COLO668 (cell line): ENCODE measurements at regions not wholly inside any gene's neighbourhood (a gene's known extent, or its start where the extent isn't known, plus 50 kb on each side); places are given as distances from the start of the nearest gene placed in this dataset.

Source experiments
- DNase-seq: peaks from one replicate; lab custom pipeline; 2025; ENCODE audit not compliant: unreplicated experiment; lab: John Stamatoyannopoulos, UW

GRCh38 chr19:5218255-5218855 is 122.3 kb downstream of the PTPRS start:
- no peak for DNase-seq

GRCh38 chr19:5217171-5217570 is 123.4 kb downstream of the PTPRS start:
- no peak for DNase-seq

GRCh38 chr19:5216141-5216847 is 124.3 kb downstream of the PTPRS start:
- DNase-seq: no peak

- no peak for DNase-seq
Measured at GRCh38 chr19:5215431-5215830, 125.2 kb downstream of the PTPRS start.

- DNase-seq: no peak
Measured at GRCh38 chr19:5214902-5215301, 125.7 kb downstream of the PTPRS start.

GRCh38 chr19:5214371-5214770 is 126.2 kb downstream of the PTPRS start:
- DNase-seq: no peak

GRCh38 chr19:5213667-5214066 is 126.9 kb downstream of the PTPRS start:
- no peak for DNase-seq

GRCh38 chr19:5212101-5212500 is 128.5 kb downstream of the PTPRS start:
- DNase-seq: no peak

- DNase-seq: no peak
Measured at GRCh38 chr19:5211217-5211822, 129.3 kb downstream of the PTPRS start.

- no peak for DNase-seq
Measured at GRCh38 chr19:5210556-5210955, 130.1 kb downstream of the PTPRS start.

GRCh38 chr19:5207806-5208205 is 132.8 kb downstream of the PTPRS start:
- DNase-seq: no peak

GRCh38 chr19:5206751-5207075 is 133.9 kb downstream of the PTPRS start:
- DNase-seq: no peak

- DNase-seq: no peak
Measured at GRCh38 chr19:5205937-5206750, 134.5 kb downstream of the PTPRS start.

- DNase-seq: no peak
Measured at GRCh38 chr19:5205381-5205780, 135.2 kb downstream of the PTPRS start.

GRCh38 chr19:5204212-5204611 is 136.4 kb downstream of the PTPRS start:
- no peak for DNase-seq
